Loucy (cell line): ENCODE measurements at regions not wholly inside any gene's neighbourhood (a gene's known extent, or its start where the extent isn't known, plus 50 kb on each side); places are given as distances from the start of the nearest gene placed in this dataset.
"Not testable (repeated sequence)": the region's sequence is repeated elsewhere in the genome, so short reads cannot be mapped to it uniquely, and the experiment has no call there.

Experiments
- H2AFZ ChIP-seq: fragments of 200-600 bp; sonication (generic); 2 replicates; pipeline ENCODE4 v1.6.0; 2016; ENCODE audit warnings: antibody characterized with exemption, mild to moderate bottlenecking, low read length, moderate library complexity
- H3F3A ChIP-seq: fragments of 200-600 bp; 2 replicates; pipeline ENCODE4 v1.6.0; 2016; ENCODE audit warnings: antibody characterized with exemption, low read depth, mild to moderate bottlenecking
- H3K27me3 ChIP-seq: fragments of 200-600 bp; sonication (generic); 2 replicates; pipeline ENCODE4 v1.6.1; 2014; ENCODE audit warnings: low read length, mild to moderate bottlenecking; ENCODE audit not compliant: insufficient read depth, poor library complexity, severe bottlenecking
- H3K36me3 ChIP-seq: fragments of 200-600 bp; sonication (generic); 2 replicates; pipeline ENCODE4 v1.6.1; 2016; ENCODE audit warnings: low read length; ENCODE audit not compliant: insufficient read depth
- H3K4me1 ChIP-seq: fragments of 200-600 bp; sonication (generic); 2 replicates; pipeline ENCODE4 v1.5.1; 2014; ENCODE audit warnings: low read length, mild to moderate bottlenecking; ENCODE audit not compliant: insufficient read depth, poor library complexity, severe bottlenecking
- H3K4me2 ChIP-seq: fragments of 200-600 bp; sonication (generic); 2 replicates; pipeline ENCODE4 v1.6.0; 2014; ENCODE audit warnings: antibody characterized with exemption, low read length, low read depth, mild to moderate bottlenecking; ENCODE audit not compliant: poor library complexity, severe bottlenecking
- H3K4me3 ChIP-seq: fragments of 200-600 bp; sonication (generic); 2 replicates; pipeline ENCODE4 v1.5.1; 2014; ENCODE audit warnings: low read length, mild to moderate bottlenecking, mixed read lengths; ENCODE audit not compliant: poor library complexity, severe bottlenecking
- H3K79me2 ChIP-seq: fragments of 200-600 bp; sonication (generic); 2 replicates; pipeline ENCODE4 v1.6.1; 2014; ENCODE audit warnings: low read length; ENCODE audit not compliant: insufficient read depth
- H3K9ac ChIP-seq: fragments of 200-600 bp; sonication (generic); 2 replicates; pipeline ENCODE4 v1.6.0; 2014; ENCODE audit warnings: mild to moderate bottlenecking, low read depth, low read length, moderate library complexity; ENCODE audit not compliant: poor library complexity, severe bottlenecking
- H3K9me2 ChIP-seq: fragments of 200-600 bp; sonication (generic); replicated peaks from 2 replicates; pipeline ENCODE4 v1.6.1; 2016; ENCODE audit warnings: low read depth, low read length, mixed read lengths
- H3K9me3 ChIP-seq: fragments of 200-600 bp; sonication (generic); 2 replicates; pipeline ENCODE4 v1.6.1; 2014; ENCODE audit warnings: mild to moderate bottlenecking, antibody characterized with exemption, low read length, low read depth; ENCODE audit not compliant: insufficient read depth
- H4K20me1 ChIP-seq: fragments of 200-600 bp; sonication (generic); 2 replicates; pipeline ENCODE4 v1.6.0; 2014; ENCODE audit warnings: antibody characterized with exemption, low read length, mild to moderate bottlenecking; ENCODE audit not compliant: insufficient read depth, poor library complexity, severe bottlenecking
- CTCF ChIP-seq: fragments of 200-600 bp; sonication (generic); conservative IDR thresholded peaks from 2 replicates; pipeline ENCODE4 v1.5.1; 2014; ENCODE audit warnings: mild to moderate bottlenecking, antibody characterized with exemption, low read length
- EZH2phosphoT487 ChIP-seq: fragments of 200-600 bp; IDR thresholded peaks from 2 replicates; pipeline ENCODE4 v1.6.1; 2018; ENCODE audit warnings: antibody characterized with exemption, mild to moderate bottlenecking, moderate library complexity, borderline replicate concordance

- Histone ChIP-seq H4K20me1 (no peaks in the 10 kb centered on the region), H3K36me3 (no peaks in the 10 kb centered on the region), H3K9me3 (no peaks in the 10 kb centered on the region), H3K4me3 (no peak overlapping the region), H3F3A (no peaks in the 10 kb centered on the region), H3K27me3 (no peaks in the 10 kb centered on the region), H3K9ac (no peak overlapping the region), H3K4me2 (no peak overlapping the region), H3K9me2 (no peaks in the 10 kb centered on the region), H2AFZ (no peak overlapping the region), H3K79me2 (no peaks in the 10 kb centered on the region), H3K4me1 (no peaks in the 10 kb centered on the region)
- TF ChIP-seq EZH2phosphoT487 (no peak), CTCF (no peak)
Observed at GRCh38 chr5:125088522-125089105, 342.2 kb upstream of the ZNF608 start.

- not testable (repeated sequence) for H3K4me3 ChIP-seq, H3K4me2 ChIP-seq, H3K4me1 ChIP-seq
Observed at GRCh38 chr5:125092138-125092537, 345.7 kb upstream of the ZNF608 start.

GRCh38 chr5:125093776-125094175 is 347.3 kb upstream of the ZNF608 start:
- Histone ChIP-seq H3K9me3 (no peaks in the 10 kb centered on the region), H3F3A (no peaks in the 10 kb centered on the region), H3K9me2 (no peaks in the 10 kb centered on the region), H3K4me3 (no peak overlapping the region), H3K27me3 (no peaks in the 10 kb centered on the region), H3K36me3 (no peaks in the 10 kb centered on the region), H4K20me1 (no peaks in the 10 kb centered on the region), H2AFZ (no peak overlapping the region), H3K4me2 (no peak overlapping the region), H3K79me2 (no peaks in the 10 kb centered on the region), H3K4me1 (no peaks in the 10 kb centered on the region), H3K9ac (no peak overlapping the region)
- no peak for TF ChIP-seq EZH2phosphoT487
- no peak for TF ChIP-seq CTCF

More at GRCh38 chr5:125092138-125092537, 345.7 kb upstream of the ZNF608 start:
- H2AFZ ChIP-seq, H3K79me2 ChIP-seq, H3K27me3 ChIP-seq, H4K20me1 ChIP-seq, H3K9ac ChIP-seq, H3K9me2 ChIP-seq, H3F3A ChIP-seq, H3K9me3 ChIP-seq, H3K36me3 ChIP-seq: not testable (repeated sequence)

DNA sequence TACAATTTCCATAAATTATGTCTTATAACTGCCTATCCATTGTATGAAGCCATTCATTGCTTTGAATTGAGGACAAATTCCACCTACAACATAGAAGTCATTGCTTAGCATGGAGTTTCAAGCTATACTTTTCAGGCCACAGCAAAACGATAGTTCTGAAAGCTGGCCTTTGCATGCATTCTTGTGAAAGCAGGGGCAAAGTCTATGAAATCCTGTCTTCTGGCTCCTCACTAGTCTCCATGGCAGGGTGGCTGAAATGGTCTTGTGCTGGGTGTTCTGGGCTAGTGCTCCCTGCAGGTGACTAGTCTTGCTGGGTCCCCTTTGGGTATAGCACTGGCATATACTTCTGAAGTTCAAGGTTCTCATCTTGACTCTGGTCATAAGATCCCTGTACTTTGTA is 353.9 kb upstream of the ZNF608 start:
- Histone ChIP-seq H3K4me2 (no peak overlapping the region), H2AFZ (no peak overlapping the region)

More for the DNA sequence above, 353.9 kb upstream of the ZNF608 start:
- Histone ChIP-seq H3K9me2 (no peaks in the 10 kb centered on the region), H3K9ac (no peak overlapping the region), H3K27me3 (no peaks in the 10 kb centered on the region), H3F3A (no peaks in the 10 kb centered on the region), H3K36me3 (no peaks in the 10 kb centered on the region), H3K79me2 (no peaks in the 10 kb centered on the region), H3K9me3 (no peaks in the 10 kb centered on the region), H4K20me1 (no peaks in the 10 kb centered on the region), H3K4me1 (no peaks in the 10 kb centered on the region), H3K4me3 (no peak overlapping the region)
- TF ChIP-seq EZH2phosphoT487 = no peak
